NCI-H226 (cell line): ENCODE measurements at regions not wholly inside any gene's neighbourhood (a gene's known extent, or its start where the extent isn't known, plus 50 kb on each side); places are given as distances from the start of the nearest gene placed in this dataset.
A peak's percentile ranks its signal among the peaks of the same experiment; 100 is the strongest.
"Not testable (repeated sequence)": the region's sequence is repeated elsewhere in the genome, so short reads cannot be mapped to it uniquely, and the experiment has no call there.

Source experiments
- DNase-seq: peaks from one replicate; pipeline ENCODE4 v3.0.0-alpha.2; 2015

DNA sequence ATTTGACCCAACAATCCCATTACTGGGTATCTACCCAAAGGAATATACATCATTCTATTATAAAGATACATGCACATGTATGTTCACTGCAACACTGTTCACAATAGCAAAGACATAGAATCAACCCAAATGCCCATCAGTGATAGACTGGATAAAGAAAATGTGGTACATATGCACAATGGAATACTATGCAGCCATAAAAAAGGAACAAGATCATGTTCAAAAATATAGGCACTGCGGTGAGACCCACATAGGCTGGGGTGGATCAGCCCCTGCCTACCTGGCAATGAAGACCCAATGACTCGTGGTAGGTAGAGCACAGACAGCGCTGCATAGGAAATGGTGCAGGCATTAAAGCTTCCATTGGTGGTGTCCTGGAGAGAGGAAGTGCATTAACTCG is 88.6 kb upstream of the NFIL3 start:
- not testable (repeated sequence) for DNase-seq

DNA sequence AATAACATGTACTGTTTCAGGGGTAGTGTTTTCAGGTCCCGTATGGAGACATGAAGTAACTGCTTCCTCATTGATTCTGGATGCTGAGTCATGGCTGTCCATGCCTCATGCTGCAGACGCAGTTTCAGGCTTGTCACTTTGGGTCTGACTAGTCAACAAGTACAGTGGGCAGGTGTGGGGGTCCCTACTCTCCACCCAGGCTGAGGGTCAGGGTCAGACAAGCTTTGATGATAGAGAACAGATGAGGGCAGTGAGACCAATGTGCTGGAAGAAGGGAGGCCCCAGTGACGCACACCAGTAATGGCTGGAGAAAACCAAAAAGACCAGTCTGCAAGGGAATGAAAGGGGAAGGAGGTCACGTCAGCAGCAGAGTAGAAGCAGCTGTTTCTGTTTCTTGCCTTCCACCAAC is 80.0 kb upstream of the NFIL3 start:
- no peak for DNase-seq

DNA sequence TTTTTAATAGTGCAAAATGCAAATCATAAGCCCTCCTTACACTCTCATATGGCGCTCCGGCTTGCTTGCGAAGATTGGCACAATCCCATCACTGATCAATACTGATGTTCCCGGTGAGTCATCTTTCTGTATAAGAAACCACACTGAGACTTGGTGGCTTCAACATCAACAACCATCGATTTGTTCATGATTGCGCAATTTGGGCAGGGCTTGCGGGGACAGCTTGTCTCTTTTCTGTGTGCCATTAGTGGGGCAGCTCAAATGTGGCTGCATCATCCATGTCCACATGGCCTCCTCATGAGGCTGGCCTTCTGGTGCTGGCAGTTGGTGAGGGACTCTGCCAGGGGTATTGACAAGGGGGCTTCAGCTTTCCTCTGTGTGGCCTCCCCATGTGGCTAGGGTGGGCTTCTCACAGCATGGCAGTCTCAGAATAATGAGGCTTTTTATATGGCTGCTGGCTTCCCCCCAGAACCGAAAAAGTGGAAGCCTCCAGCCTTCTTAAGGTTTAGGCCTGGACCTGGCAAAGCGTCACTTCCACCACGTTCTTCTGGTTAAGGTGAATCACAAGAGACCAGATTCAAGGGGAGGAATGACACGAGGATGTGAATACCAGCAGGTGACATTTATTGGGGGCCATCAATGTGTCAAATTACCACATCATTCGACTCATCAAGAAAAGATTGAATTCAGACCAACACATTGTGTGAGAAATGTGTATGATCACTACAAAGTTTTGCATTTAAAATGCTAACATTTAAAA is 79.5 kb upstream of the NFIL3 start:
- no peak for DNase-seq

DNA sequence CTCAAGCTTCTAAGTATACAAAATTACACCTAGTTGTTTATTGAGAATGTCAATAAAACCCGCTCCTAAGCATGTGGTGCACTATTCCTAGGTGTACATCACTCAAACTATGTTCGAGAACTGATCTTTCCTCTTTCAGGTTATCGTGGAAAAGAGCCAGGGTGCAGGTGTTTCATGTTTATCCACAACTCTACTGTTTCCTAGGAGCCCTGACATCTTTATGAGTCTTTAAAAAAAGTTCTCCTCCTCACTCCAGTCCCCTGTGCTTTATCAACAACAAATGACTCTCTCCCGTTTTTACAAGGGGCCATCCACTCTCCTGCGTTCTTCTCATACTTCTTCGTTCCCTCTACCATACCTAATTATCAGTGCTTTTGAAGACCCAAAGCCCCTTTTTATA is 78.8 kb upstream of the NFIL3 start:
- DNase-seq, result no peak

GRCh38 chr9:91500509-91501014 is 76.9 kb upstream of the NFIL3 start:
- DNase-seq, result peak; percentile 89

DNA sequence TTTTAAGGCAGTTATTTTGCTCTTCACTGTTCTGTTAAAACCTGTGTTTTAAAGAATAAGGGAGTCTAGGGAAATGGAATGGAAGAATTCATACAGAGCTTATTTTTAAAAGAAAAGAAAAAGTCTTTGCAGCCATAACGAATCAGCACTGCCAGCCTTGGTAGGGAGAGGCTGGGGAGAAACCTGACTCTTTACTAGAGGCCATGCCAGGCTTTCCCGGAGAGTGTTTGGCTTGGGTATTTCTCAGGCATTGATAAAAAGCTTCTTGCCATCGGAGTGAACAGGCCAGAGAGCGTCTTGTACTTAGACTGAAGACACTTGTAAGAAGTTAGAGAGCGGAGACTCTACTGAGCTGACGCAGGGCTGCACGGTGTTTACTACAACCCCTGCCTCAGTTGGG is 72.7 kb upstream of the NFIL3 start:
- no peak for DNase-seq

DNA sequence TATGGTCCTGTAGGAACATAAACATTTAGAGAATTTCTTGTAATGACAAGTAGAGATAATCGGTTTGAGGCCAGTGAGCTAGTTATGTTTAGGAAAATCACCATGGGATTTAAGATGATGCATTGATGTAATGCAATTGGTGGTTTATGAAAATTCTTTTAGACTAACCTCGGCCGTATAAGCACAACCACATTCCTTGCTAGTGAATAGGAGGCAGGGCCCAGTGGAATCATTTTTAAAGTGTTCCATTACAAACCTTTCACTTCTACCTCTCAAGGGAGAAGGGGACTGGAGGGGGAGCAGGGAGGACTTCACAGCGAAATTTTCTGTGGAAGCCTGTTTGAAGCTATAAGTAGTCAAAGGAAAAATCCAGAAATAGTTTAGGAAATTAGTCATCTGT is 71.8 kb upstream of the NFIL3 start:
- peak; percentile 87 for DNase-seq

GRCh38 chr9:91494751-91495150 is 71.1 kb upstream of the NFIL3 start:
- DNase-seq, result no peak

DNA sequence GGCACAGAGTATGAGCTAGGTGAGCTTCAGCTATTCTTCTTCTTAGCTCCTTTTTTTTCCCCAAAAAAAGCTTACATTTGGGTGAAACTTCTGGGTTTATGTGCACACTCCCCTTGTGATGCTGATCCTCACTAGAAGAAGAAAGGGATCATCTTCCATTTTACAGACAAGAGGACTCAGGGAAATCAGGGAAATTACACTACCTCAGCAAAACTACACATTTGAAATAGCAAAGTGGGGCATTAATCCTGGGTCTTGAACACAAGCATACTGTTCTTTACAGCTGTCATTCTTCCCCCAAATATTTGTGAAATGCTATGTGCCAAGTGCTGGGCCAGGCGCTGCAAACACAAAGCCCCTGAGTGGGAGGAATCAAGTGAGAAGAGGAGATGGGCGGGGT is 68.6 kb upstream of the NFIL3 start:
- DNase-seq, result no peak

DNA sequence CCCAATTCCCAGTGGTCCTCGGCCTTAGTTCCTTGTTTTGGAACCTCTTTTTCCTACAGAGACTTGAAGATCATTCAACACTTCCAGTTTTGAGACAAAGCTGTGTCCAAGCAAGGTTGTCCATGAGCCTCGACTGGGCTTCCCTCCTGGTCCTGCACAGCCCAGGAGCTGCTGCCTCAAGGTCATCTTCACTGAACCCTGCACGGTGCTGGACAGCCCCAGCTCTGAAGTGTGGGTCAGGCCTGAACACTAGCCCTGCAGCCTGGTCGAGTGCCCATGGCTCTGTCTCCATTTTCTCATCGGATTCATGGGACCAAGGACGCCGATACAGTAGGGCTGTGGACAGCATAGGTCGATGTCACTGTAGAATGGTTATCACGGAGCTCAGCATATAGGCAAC is 68.0 kb upstream of the NFIL3 start:
- no peak for DNase-seq

- DNase-seq, result no peak
Measured at GRCh38 chr9:91489361-91489899, 65.8 kb upstream of the NFIL3 start.

DNA sequence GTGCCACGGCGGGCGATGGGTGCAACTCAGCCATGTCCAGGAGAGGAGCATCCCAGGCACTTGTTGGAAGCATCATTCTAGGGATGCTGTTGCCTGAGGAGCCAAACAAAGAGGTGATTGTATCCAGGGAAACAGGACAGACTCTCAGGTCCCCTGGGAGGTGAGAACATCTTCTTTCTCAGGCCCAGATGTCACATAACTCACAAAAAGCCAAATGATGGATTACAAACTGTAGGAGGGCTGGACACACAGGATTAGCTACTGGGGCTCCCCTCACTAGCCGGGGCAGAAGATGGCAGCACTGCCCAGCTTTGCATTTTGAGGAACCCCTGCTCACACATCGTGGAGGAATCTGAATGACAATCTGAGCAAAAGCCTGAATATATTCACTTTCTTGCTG is 64.7 kb upstream of the NFIL3 start:
- no peak for DNase-seq

GRCh38 chr9:91486699-91487497 is 63.3 kb upstream of the NFIL3 start:
- no peak for DNase-seq

DNA sequence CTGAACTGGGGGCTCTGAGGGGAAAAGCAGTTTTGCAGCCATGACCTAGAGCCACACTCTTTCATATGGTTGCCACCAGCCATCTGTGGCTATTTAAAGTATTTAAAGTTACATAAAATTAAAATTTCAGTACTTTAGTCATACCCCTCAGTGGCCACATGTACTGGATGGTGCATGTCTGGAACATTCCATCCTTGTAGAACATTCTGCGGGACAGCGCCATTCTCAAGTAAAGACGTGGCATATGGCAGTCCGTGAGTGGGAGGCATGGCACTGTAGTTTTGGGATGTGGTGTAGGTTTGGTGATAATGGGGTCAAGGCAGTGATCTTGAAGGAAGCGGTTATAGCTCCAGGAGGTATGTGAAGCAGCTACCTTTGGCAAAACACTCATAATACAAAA is 61.4 kb upstream of the NFIL3 start:
- no peak for DNase-seq

- DNase-seq, result no peak
Measured at GRCh38 chr9:91483835-91484234, 60.2 kb upstream of the NFIL3 start.

DNA sequence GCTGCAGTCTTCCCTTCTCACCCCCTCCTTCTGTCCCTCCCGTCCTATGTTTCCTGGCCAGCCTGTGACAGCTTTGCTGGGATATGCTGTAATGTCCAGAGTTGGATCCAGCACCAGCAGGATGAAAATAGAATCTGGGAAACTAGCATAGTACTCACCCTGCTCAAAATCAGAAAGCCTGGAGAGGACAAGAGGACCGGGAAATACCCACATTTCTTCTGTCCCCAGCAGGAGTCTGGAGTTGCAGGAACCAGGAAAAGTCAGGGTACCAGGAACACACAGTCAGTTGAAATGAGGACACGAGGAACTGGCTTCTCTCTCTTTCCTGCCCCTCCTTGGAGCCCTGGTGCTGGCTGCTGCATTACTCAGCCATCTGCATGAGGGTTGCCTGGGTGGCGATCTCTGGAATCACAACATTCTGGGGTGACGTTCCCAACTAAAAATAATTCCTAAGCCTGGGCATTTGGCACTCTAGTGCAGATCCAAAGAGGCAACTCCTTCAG is 59.6 kb upstream of the NFIL3 start:
- DNase-seq, result no peak

DNA sequence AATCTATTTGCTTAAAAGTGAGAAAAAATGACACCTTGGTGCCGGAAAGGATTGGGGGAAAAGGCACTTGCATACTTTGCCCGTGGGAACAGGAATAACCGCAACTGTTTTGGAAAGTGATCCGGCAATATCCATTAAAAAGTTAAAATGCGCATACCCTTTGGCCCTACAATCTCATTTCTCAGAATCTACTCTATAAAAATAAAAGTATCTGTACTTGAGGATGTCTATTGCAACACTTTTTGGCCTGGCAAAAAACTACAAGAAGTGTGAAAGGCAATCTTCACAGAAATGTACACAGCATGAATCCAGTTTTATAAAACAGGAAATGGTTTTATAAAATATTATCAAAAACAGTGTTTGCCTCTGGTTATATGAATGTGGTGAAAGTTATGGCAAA is 58.3 kb upstream of the NFIL3 start:
- no peak for DNase-seq

- DNase-seq, result no peak
Measured at GRCh38 chr9:91477106-91477505, 53.5 kb upstream of the NFIL3 start.

- no peak for DNase-seq
Measured at GRCh38 chr9:91474656-91475055, 51.0 kb upstream of the NFIL3 start.
